NB4 (cell line): ENCODE measurements at regions not wholly inside any gene's neighbourhood (a gene's known extent, or its start where the extent isn't known, plus 50 kb on each side); places are given as distances from the start of the nearest gene placed in this dataset.

ENCODE experiments used
- MYC ChIP-seq: IDR thresholded peaks from 2 replicates; pipeline ENCODE4 v1.6.1; 2011; ENCODE audit warnings: low read depth, low read length
- POLR2A ChIP-seq: IDR thresholded peaks from 2 replicates; pipeline ENCODE4 v1.6.1; 2011; ENCODE audit warnings: mild to moderate bottlenecking; ENCODE audit not compliant: insufficient read length; ENCODE audit errors: extremely low read depth
- TF ChIP-seq, protein P1 (sequence below): IDR thresholded peaks from one replicate; pipeline ENCODE4 v1.5.1; 2012; ENCODE audit warnings: low read depth, low read length
- TF ChIP-seq, protein P2 (sequence below): IDR thresholded peaks from 2 replicates; pipeline ENCODE4 v1.6.1; 2011; ENCODE audit warnings: low read depth, low read length

DNA sequence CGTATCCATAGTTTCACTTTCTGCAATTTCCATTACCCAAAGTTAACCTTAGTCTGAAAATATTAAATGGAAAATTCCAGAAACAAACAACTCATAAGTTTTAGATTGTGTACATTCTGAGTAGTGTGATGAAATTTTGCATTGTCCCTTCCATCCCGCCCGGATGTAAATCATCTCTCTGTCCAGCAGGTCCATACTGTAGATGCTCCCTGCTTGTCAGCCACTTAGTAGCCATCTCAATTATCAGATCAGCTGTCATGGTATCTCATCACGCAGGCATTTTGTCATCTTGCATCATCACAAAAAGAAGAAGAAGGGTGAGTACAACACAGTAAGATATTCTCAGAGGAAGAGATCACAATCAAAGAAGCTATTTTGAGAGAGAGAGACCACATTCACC lies 185.0 kb upstream of the STK17B start:
- no peak for TF ChIP-seq POLR2A
- TF ChIP-seq, protein P1, sequence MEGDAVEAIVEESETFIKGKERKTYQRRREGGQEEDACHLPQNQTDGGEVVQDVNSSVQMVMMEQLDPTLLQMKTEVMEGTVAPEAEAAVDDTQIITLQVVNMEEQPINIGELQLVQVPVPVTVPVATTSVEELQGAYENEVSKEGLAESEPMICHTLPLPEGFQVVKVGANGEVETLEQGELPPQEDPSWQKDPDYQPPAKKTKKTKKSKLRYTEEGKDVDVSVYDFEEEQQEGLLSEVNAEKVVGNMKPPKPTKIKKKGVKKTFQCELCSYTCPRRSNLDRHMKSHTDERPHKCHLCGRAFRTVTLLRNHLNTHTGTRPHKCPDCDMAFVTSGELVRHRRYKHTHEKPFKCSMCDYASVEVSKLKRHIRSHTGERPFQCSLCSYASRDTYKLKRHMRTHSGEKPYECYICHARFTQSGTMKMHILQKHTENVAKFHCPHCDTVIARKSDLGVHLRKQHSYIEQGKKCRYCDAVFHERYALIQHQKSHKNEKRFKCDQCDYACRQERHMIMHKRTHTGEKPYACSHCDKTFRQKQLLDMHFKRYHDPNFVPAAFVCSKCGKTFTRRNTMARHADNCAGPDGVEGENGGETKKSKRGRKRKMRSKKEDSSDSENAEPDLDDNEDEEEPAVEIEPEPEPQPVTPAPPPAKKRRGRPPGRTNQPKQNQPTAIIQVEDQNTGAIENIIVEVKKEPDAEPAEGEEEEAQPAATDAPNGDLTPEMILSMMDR, result no peak
- no peak for TF ChIP-seq MYC
- TF ChIP-seq, protein P2, sequence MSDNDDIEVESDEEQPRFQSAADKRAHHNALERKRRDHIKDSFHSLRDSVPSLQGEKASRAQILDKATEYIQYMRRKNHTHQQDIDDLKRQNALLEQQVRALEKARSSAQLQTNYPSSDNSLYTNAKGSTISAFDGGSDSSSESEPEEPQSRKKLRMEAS, result no peak
